ENCODE measurements at regions not wholly inside any gene's neighbourhood (a gene's known extent, or its start where the extent isn't known, plus 50 kb on each side); places are given as distances from the start of the nearest gene placed in this dataset.

DNA sequence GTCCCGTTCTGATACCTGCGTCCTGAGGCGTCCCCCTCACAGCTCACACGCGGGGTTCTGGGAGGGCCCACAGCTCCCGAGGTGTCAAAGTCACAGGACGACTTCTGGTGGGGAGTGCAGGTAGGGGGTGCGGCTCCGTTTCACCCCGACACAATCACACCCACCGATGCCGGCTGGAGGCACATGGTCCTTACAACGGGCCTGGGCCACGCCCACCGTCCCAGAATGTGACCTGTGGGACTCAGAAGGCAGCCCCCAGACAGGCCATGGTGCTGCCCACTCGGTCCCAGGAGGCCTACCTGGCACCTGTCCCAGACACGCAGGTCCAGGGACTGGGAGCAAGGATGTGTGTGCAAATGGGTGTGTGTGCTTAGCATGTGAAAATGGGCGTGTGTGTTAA, 86.0 kb downstream of the UNCX start:
- no peak for TF ChIP-seq CTCF (IDR thresholded peaks at IDR 0.05)
- TF ChIP-seq POLR2A (IDR thresholded peaks at IDR 0.05): no peak

Measured in uterus (tissue), 2 donors.